Vagina (tissue), 2 donors: ENCODE measurements at regions not wholly inside any gene's neighbourhood (a gene's known extent, or its start where the extent isn't known, plus 50 kb on each side); places are given as distances from the start of the nearest gene placed in this dataset.

ENCODE experiments used
- POLR2AphosphoS5 ChIP-seq, 2 donors: sonication (generic); formaldehyde crosslinking; IDR thresholded peaks; one replicate each; pipeline ENCODE4 v1.9.0; 2017; ENCODE audit warnings: antibody characterized with exemption in 2 of 2, mild to moderate bottlenecking in 2 of 2, low read depth in 1 of 2; ENCODE audit not compliant: insufficient read depth in 1 of 2
- TF ChIP-seq, protein P1 (sequence below), 3 experiments: fragments of 450-650 bp in 2 of 3; fragments of 200-600 bp in 1 of 3; sonication (generic) in 1 of 3; IDR thresholded peaks; one replicate each; pipeline ENCODE4 v1.5.1; 2017 to 2019; ENCODE audit warnings: antibody characterized with exemption in 3 of 3, mild to moderate bottlenecking in 2 of 3, moderate library complexity in 2 of 3

GRCh38 chr2:133862400-133862977, 294.2 kb upstream of the NCKAP5 start:
- TF ChIP-seq, protein P1, sequence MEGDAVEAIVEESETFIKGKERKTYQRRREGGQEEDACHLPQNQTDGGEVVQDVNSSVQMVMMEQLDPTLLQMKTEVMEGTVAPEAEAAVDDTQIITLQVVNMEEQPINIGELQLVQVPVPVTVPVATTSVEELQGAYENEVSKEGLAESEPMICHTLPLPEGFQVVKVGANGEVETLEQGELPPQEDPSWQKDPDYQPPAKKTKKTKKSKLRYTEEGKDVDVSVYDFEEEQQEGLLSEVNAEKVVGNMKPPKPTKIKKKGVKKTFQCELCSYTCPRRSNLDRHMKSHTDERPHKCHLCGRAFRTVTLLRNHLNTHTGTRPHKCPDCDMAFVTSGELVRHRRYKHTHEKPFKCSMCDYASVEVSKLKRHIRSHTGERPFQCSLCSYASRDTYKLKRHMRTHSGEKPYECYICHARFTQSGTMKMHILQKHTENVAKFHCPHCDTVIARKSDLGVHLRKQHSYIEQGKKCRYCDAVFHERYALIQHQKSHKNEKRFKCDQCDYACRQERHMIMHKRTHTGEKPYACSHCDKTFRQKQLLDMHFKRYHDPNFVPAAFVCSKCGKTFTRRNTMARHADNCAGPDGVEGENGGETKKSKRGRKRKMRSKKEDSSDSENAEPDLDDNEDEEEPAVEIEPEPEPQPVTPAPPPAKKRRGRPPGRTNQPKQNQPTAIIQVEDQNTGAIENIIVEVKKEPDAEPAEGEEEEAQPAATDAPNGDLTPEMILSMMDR (IDR thresholded peaks at IDR 0.05) = no peak
- TF ChIP-seq POLR2AphosphoS5 (IDR thresholded peaks at IDR 0.05; ENCODE audit: insufficient read depth in 1 of 2, low read depth in 1 of 2) = no peak
